A673 (cell line): ENCODE measurements at regions not wholly inside any gene's neighbourhood (a gene's known extent, or its start where the extent isn't known, plus 50 kb on each side); places are given as distances from the start of the nearest gene placed in this dataset.

Experiments used
- BruUV-seq: library from RNA; stranded (reverse); fragments of 400-500 nt; replicated peaks from 2 replicates; lab custom pipeline; 2021; lab: Mats Ljungman, UMichigan
- CTCF ChIA-PET: fragments of 300-600 bp; sonication (Branson Sonifier 250); formaldehyde crosslinking; loops from one replicate; lab custom pipeline; 2022; ENCODE audit warnings: antibody characterized with exemption; lab: Charles Lee
- POLR2A ChIA-PET: fragments of 300-600 bp; sonication (Branson Sonifier 250); formaldehyde crosslinking; loops from one replicate; lab custom pipeline; 2022; ENCODE audit warnings: antibody characterized with exemption; ENCODE audit not compliant: low non-redundant PET; lab: Charles Lee
- DNase-seq: peaks from one replicate; pipeline ENCODE4 v3.0.0-alpha.2; 2015; ENCODE audit warnings: low spot score
- H3K27ac ChIP-seq: fragments of 200-600 bp; sonication (generic); 2 replicates; pipeline ENCODE4 v1.5.1; 2016; ENCODE audit warnings: mixed run types, low read depth, mild to moderate bottlenecking, mixed read lengths, antibody characterized with exemption, low read length; ENCODE audit not compliant: poor library complexity, severe bottlenecking
- H3K27me3 ChIP-seq: fragments of 200-600 bp; sonication (generic); replicated peaks from 2 replicates; pipeline ENCODE4 v1.6.1; 2017; ENCODE audit warnings: mixed run types, low read depth, mild to moderate bottlenecking, mixed read lengths, antibody characterized with exemption, low read length; ENCODE audit not compliant: insufficient read depth, poor library complexity
- H3K36me3 ChIP-seq: fragments of 200-600 bp; sonication (generic); 2 replicates; pipeline ENCODE4 v1.6.1; 2016; ENCODE audit warnings: mixed run types, mild to moderate bottlenecking, mixed read lengths, antibody characterized with exemption, low read length; ENCODE audit not compliant: insufficient read depth, poor library complexity, severe bottlenecking
- H3K4me1 ChIP-seq: fragments of 200-600 bp; sonication (generic); 2 replicates; pipeline ENCODE4 v1.6.1; 2017; ENCODE audit warnings: mixed run types, mild to moderate bottlenecking, mixed read lengths, antibody characterized with exemption, low read length; ENCODE audit not compliant: insufficient read depth, poor library complexity, severe bottlenecking
- H3K4me3 ChIP-seq: fragments of 200-600 bp; sonication (generic); 2 replicates; pipeline ENCODE4 v1.5.1; 2016; ENCODE audit warnings: low read depth, mixed run types, mild to moderate bottlenecking, mixed read lengths, low read length; ENCODE audit not compliant: poor library complexity, severe bottlenecking
- H3K9me3 ChIP-seq: fragments of 200-600 bp; sonication (generic); 2 replicates; pipeline ENCODE4 v1.6.1; 2016; ENCODE audit warnings: mixed run types, low read depth, mild to moderate bottlenecking, mixed read lengths, antibody characterized with exemption, low read length; ENCODE audit not compliant: poor library complexity, severe bottlenecking
- EZH2 ChIP-seq: fragments of 200-600 bp; sonication (generic); IDR thresholded peaks from 2 replicates; pipeline ENCODE4 v1.6.1; 2017; ENCODE audit warnings: borderline replicate concordance, low read depth, mild to moderate bottlenecking, mixed read lengths, antibody characterized with exemption, low read length; ENCODE audit not compliant: poor library complexity, severe bottlenecking
- intact Hi-C: fragments of 100-400 bp; cut with micrococcal nuclease; formaldehyde crosslinking; loops from one replicate; pipeline ENCODE4 v1.10.0; 2022; ENCODE audit not compliant: unreplicated experiment
- TF ChIP-seq, protein P1 (sequence below): fragments of 300-800, 200-600 bp; sonication (generic); conservative IDR thresholded peaks from 2 replicates; pipeline ENCODE4 v1.5.1; 2017; ENCODE audit warnings: low read depth, mild to moderate bottlenecking, antibody characterized with exemption, low read length, moderate library complexity, mixed read lengths

DNA sequence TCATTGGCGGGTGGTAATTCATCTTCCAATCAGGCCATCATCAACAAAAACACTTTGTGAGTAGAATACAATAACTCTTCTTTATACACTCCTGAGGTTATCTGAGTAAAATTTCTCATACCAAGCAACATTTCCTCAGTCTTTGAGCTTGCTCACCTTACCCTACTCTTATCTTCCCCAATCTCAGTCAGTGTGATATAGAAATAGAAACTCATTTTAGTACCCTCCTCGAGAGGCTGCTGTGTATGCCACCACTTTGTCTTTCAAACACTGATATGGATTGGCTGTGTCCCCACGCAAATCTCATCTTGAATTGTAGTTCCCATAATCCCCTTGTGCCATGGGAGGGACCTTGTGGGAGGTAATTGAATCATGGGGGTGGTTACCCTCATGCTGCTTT lies 209.7 kb downstream of the RBM26 start:
- intact Hi-C loops = no loop called here
- TF ChIP-seq, protein P1, sequence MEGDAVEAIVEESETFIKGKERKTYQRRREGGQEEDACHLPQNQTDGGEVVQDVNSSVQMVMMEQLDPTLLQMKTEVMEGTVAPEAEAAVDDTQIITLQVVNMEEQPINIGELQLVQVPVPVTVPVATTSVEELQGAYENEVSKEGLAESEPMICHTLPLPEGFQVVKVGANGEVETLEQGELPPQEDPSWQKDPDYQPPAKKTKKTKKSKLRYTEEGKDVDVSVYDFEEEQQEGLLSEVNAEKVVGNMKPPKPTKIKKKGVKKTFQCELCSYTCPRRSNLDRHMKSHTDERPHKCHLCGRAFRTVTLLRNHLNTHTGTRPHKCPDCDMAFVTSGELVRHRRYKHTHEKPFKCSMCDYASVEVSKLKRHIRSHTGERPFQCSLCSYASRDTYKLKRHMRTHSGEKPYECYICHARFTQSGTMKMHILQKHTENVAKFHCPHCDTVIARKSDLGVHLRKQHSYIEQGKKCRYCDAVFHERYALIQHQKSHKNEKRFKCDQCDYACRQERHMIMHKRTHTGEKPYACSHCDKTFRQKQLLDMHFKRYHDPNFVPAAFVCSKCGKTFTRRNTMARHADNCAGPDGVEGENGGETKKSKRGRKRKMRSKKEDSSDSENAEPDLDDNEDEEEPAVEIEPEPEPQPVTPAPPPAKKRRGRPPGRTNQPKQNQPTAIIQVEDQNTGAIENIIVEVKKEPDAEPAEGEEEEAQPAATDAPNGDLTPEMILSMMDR = no peak
- TF ChIP-seq EZH2 = no peak
- no peaks in the 10 kb centered on the region for H3K4me1 ChIP-seq
- no peak overlapping the region for H3K27ac ChIP-seq
- no TSS peak for BruUV-seq
- CTCF ChIA-PET = no interaction called here
- H3K4me3 ChIP-seq = no peak overlapping the region
- no peaks in the 10 kb centered on the region for H3K9me3 ChIP-seq
- POLR2A ChIA-PET = no interaction called here
- H3K27me3 ChIP-seq = no peaks in the 10 kb centered on the region
- no peaks in the 10 kb centered on the region for H3K36me3 ChIP-seq
- DNase-seq = no peak

DNA sequence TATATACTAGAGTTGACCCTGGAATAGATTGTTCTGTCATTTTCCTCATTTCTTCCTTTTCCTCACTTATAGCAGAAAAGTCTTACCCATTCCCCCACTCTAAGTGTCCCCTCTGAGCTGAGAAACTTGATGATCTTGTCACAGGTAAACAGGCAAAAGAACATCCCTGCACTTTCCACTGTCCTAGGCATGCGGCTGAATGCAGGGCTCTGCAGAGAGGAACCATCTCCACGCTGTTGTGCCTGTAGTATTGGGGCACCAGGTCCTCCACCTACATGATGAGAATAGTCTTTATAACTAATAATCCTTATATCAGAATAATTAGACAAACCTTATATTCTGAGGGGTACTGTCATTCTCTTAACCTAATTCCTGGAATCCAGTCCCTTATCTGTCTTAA lies 211.3 kb downstream of the RBM26 start:
- POLR2A ChIA-PET = no interaction called here
- no TSS peak for BruUV-seq
- H3K4me1 ChIP-seq = no peaks in the 10 kb centered on the region
- H3K9me3 ChIP-seq = no peaks in the 10 kb centered on the region
- no peaks in the 10 kb centered on the region for H3K36me3 ChIP-seq
- no peaks in the 10 kb centered on the region for H3K27me3 ChIP-seq
- TF ChIP-seq, protein P1 = no peak
- no peak for TF ChIP-seq EZH2
- CTCF ChIA-PET = no interaction called here
- intact Hi-C loops = no loop called here
- no peak overlapping the region for H3K27ac ChIP-seq
- H3K4me3 ChIP-seq = no peak overlapping the region
- no peak for DNase-seq

DNA sequence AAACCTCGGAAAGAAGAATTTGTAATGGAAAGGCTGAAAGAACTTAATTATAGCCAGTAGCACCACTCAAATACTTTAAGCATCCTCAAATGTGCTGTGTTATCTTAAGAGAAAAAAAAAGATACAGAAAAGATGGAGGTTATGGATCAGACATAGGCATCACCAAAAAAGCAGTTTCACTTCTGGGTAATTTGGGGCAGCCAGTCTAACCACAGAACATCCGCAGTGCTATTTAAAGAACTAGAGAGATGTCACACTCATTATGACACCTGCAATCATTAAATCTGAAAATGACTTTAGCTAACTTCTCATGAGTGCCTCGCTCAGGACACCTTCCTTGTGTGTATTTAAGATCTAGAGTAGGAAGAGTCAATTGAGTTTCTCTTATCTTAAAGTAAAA lies 211.8 kb downstream of the RBM26 start:
- no peaks in the 10 kb centered on the region for H3K4me1 ChIP-seq
- no peak overlapping the region for H3K27ac ChIP-seq
- DNase-seq = no peak
- intact Hi-C loops = no loop called here
- H3K4me3 ChIP-seq = no peak overlapping the region
- H3K27me3 ChIP-seq = no peaks in the 10 kb centered on the region
- BruUV-seq = no TSS peak
- H3K36me3 ChIP-seq = no peaks in the 10 kb centered on the region
- no peaks in the 10 kb centered on the region for H3K9me3 ChIP-seq
- ChIA-PET CTCF (no interaction called here), POLR2A (no interaction called here)
- no peak for TF ChIP-seq EZH2
- TF ChIP-seq, protein P1 = no peak
